HepG2 (cell line): ENCODE measurements at regions not wholly inside any gene's neighbourhood (a gene's known extent, or its start where the extent isn't known, plus 50 kb on each side); places are given as distances from the start of the nearest gene placed in this dataset.

Source experiments
- CEBPB ChIP-seq: IDR thresholded peaks from 2 replicates; pipeline ENCODE4 v1.6.1; 2011; ENCODE audit warnings: low read depth, low read length, improper control_type of control experiment, borderline replicate concordance
- HMG20A ChIP-seq: IDR thresholded peaks from 2 replicates; pipeline ENCODE4 v1.6.1; 2016; ENCODE audit warnings: borderline replicate concordance
- KAT8 ChIP-seq: IDR thresholded peaks from 2 replicates; pipeline ENCODE4 v1.6.1; 2016; ENCODE audit warnings: missing genetic modification reagents, missing compliant biosample characterization
- MAFK ChIP-seq, 2 experiments: IDR thresholded peaks in 1 of 2; conservative IDR thresholded peaks in 1 of 2; 2 replicates each; pipeline ENCODE4 v1.6.1; 2011; ENCODE audit warnings: improper control_type of control experiment in 2 of 2, low read length in 2 of 2
- MED1 ChIP-seq: sonication (generic); formaldehyde crosslinking; IDR thresholded peaks from 2 replicates; pipeline ENCODE4 v1.4.0; 2020; ENCODE audit warnings: missing genetic modification reagents
- MEIS1 ChIP-seq: sonication (generic); formaldehyde crosslinking; IDR thresholded peaks from 2 replicates; pipeline ENCODE4 v1.9.0; 2021; ENCODE audit warnings: mild to moderate bottlenecking, missing genetic modification reagents, moderate library complexity, borderline replicate concordance
- POLR2G ChIP-seq: fragments of 200-400 bp; formaldehyde crosslinking; IDR thresholded peaks from 2 replicates; pipeline ENCODE4 v1.6.1; 2018; ENCODE audit warnings: mild to moderate bottlenecking, low read depth, low read length, moderate library complexity
- SAP130 ChIP-seq: IDR thresholded peaks from 2 replicates; pipeline ENCODE4 v1.6.1; 2016; ENCODE audit warnings: low read depth
- STAT5B ChIP-seq: sonication (generic); formaldehyde crosslinking; IDR thresholded peaks from 2 replicates; pipeline ENCODE4 v1.4.0; 2020; ENCODE audit warnings: missing genetic modification reagents
- ZFP36L2 ChIP-seq: sonication (generic); formaldehyde crosslinking; IDR thresholded peaks from 2 replicates; pipeline ENCODE4 v1.4.0; 2020; ENCODE audit warnings: missing genetic modification reagents
- ZNF24 ChIP-seq: fragments of 450-650 bp; IDR thresholded peaks from 2 replicates; pipeline ENCODE4 v1.6.1; 2017; ENCODE audit warnings: antibody characterized with exemption, mild to moderate bottlenecking
- ZNF746 ChIP-seq: sonication (generic); formaldehyde crosslinking; IDR thresholded peaks from 2 replicates; pipeline ENCODE4 v1.8.0; 2022; ENCODE audit warnings: mild to moderate bottlenecking, missing genetic modification reagents
- TF ChIP-seq, protein P1 (sequence below): sonication (generic); formaldehyde crosslinking; IDR thresholded peaks from 2 replicates; pipeline ENCODE4 v1.5.0; 2020; ENCODE audit warnings: missing genetic modification reagents
- TF ChIP-seq, protein P2 (sequence below): sonication (generic); formaldehyde crosslinking; IDR thresholded peaks from 2 replicates; pipeline ENCODE4 v1.4.0; 2020; ENCODE audit warnings: missing genetic modification reagents
- TF ChIP-seq, protein P3 (sequence below), 2 experiments: fragments of 450-650 bp in 1 of 2; sonication (generic) in 1 of 2; formaldehyde crosslinking; IDR thresholded peaks; 2 replicates each; pipeline versions ENCODE4 v1.5.0 to v1.8.0; 2020 to 2022; ENCODE audit warnings: mild to moderate bottlenecking in 1 of 2, missing genetic modification reagents in 1 of 2
- TF ChIP-seq, protein P4 (sequence below): sonication (generic); formaldehyde crosslinking; IDR thresholded peaks from 2 replicates; pipeline ENCODE4 v1.5.1; 2020; ENCODE audit warnings: mild to moderate bottlenecking, missing genetic modification reagents, borderline replicate concordance
- TF ChIP-seq, protein P5 (sequence below): sonication (generic); formaldehyde crosslinking; conservative IDR thresholded peaks from 2 replicates; pipeline ENCODE4 v1.4.0; 2020; ENCODE audit warnings: mild to moderate bottlenecking, missing genetic modification reagents, moderate library complexity

DNA sequence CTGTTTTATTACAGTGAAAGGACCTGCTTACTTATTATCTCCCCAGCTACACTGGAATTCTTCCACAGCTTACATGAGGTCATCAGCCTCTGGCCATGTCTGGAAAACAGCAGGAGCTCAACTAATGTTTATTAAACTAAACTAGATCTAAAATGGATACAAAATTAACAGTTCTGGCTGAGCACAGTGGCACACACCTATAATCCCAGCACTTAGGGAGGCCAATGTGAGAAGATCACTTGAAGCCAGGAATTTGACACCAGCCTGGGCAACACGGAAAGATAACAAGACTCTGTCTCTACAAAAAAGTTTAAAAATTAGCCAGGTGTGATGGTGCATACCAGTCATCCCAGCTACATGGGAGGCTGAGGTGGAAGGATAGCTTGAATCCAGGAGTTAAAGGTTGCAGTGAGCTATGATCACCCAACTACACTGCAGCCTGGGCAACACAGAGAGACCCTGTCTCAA, 220.8 kb upstream of the MARCKS start (continued):
- no peak for TF ChIP-seq POLR2G
- no peak for TF ChIP-seq CEBPB
- no peak for TF ChIP-seq ZNF746 (CRISPR knock-in tag)
- 0 out of 2 replicates have a peak, but pooled peaks have one; percentile 19 for TF ChIP-seq MED1 (CRISPR knock-in tag)
- TF ChIP-seq, protein P1, sequence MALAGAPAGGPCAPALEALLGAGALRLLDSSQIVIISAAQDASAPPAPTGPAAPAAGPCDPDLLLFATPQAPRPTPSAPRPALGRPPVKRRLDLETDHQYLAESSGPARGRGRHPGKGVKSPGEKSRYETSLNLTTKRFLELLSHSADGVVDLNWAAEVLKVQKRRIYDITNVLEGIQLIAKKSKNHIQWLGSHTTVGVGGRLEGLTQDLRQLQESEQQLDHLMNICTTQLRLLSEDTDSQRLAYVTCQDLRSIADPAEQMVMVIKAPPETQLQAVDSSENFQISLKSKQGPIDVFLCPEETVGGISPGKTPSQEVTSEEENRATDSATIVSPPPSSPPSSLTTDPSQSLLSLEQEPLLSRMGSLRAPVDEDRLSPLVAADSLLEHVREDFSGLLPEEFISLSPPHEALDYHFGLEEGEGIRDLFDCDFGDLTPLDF: no peak
- no peak for TF ChIP-seq KAT8
- no peak for TF ChIP-seq MEIS1 (CRISPR knock-in tag)
- TF ChIP-seq ZNF24: no peak
- TF ChIP-seq HMG20A (CRISPR knock-in tag): peak; percentile 31; the same call in 1 of the 2 replicates
- 0 out of 2 replicates have a peak, but pooled peaks have one; percentile 23 for TF ChIP-seq SAP130 (CRISPR knock-in tag)
- TF ChIP-seq, protein P2, sequence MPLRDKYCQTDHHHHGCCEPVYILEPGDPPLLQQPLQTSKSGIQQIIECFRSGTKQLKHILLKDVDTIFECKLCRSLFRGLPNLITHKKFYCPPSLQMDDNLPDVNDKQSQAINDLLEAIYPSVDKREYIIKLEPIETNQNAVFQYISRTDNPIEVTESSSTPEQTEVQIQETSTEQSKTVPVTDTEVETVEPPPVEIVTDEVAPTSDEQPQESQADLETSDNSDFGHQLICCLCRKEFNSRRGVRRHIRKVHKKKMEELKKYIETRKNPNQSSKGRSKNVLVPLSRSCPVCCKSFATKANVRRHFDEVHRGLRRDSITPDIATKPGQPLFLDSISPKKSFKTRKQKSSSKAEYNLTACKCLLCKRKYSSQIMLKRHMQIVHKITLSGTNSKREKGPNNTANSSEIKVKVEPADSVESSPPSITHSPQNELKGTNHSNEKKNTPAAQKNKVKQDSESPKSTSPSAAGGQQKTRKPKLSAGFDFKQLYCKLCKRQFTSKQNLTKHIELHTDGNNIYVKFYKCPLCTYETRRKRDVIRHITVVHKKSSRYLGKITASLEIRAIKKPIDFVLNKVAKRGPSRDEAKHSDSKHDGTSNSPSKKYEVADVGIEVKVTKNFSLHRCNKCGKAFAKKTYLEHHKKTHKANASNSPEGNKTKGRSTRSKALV: no peak
- no peak for TF ChIP-seq MAFK (conservative IDR thresholded peaks at IDR 0.05 in 1 of 2, IDR thresholded peaks at IDR 0.05 in 1 of 2; ENCODE audit: low read length in 2 of 2)
- TF ChIP-seq ZFP36L2 (CRISPR knock-in tag): no peak
- TF ChIP-seq, protein P3, sequence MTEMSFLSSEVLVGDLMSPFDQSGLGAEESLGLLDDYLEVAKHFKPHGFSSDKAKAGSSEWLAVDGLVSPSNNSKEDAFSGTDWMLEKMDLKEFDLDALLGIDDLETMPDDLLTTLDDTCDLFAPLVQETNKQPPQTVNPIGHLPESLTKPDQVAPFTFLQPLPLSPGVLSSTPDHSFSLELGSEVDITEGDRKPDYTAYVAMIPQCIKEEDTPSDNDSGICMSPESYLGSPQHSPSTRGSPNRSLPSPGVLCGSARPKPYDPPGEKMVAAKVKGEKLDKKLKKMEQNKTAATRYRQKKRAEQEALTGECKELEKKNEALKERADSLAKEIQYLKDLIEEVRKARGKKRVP (CRISPR knock-in tag; IDR thresholded peaks at IDR 0.05): no peak
- TF ChIP-seq, protein P4, sequence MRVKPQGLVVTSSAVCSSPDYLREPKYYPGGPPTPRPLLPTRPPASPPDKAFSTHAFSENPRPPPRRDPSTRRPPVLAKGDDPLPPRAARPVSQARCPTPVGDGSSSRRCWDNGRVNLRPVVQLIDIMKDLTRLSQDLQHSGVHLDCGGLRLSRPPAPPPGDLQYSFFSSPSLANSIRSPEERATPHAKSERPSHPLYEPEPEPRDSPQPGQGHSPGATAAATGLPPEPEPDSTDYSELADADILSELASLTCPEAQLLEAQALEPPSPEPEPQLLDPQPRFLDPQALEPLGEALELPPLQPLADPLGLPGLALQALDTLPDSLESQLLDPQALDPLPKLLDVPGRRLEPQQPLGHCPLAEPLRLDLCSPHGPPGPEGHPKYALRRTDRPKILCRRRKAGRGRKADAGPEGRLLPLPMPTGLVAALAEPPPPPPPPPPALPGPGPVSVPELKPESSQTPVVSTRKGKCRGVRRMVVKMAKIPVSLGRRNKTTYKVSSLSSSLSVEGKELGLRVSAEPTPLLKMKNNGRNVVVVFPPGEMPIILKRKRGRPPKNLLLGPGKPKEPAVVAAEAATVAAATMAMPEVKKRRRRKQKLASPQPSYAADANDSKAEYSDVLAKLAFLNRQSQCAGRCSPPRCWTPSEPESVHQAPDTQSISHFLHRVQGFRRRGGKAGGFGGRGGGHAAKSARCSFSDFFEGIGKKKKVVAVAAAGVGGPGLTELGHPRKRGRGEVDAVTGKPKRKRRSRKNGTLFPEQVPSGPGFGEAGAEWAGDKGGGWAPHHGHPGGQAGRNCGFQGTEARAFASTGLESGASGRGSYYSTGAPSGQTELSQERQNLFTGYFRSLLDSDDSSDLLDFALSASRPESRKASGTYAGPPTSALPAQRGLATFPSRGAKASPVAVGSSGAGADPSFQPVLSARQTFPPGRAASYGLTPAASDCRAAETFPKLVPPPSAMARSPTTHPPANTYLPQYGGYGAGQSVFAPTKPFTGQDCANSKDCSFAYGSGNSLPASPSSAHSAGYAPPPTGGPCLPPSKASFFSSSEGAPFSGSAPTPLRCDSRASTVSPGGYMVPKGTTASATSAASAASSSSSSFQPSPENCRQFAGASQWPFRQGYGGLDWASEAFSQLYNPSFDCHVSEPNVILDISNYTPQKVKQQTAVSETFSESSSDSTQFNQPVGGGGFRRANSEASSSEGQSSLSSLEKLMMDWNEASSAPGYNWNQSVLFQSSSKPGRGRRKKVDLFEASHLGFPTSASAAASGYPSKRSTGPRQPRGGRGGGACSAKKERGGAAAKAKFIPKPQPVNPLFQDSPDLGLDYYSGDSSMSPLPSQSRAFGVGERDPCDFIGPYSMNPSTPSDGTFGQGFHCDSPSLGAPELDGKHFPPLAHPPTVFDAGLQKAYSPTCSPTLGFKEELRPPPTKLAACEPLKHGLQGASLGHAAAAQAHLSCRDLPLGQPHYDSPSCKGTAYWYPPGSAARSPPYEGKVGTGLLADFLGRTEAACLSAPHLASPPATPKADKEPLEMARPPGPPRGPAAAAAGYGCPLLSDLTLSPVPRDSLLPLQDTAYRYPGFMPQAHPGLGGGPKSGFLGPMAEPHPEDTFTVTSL (CRISPR knock-in tag): peak; percentile 31; the same call in 1 of the 2 replicates
- TF ChIP-seq STAT5B (CRISPR knock-in tag): no peak
- TF ChIP-seq, protein P5, sequence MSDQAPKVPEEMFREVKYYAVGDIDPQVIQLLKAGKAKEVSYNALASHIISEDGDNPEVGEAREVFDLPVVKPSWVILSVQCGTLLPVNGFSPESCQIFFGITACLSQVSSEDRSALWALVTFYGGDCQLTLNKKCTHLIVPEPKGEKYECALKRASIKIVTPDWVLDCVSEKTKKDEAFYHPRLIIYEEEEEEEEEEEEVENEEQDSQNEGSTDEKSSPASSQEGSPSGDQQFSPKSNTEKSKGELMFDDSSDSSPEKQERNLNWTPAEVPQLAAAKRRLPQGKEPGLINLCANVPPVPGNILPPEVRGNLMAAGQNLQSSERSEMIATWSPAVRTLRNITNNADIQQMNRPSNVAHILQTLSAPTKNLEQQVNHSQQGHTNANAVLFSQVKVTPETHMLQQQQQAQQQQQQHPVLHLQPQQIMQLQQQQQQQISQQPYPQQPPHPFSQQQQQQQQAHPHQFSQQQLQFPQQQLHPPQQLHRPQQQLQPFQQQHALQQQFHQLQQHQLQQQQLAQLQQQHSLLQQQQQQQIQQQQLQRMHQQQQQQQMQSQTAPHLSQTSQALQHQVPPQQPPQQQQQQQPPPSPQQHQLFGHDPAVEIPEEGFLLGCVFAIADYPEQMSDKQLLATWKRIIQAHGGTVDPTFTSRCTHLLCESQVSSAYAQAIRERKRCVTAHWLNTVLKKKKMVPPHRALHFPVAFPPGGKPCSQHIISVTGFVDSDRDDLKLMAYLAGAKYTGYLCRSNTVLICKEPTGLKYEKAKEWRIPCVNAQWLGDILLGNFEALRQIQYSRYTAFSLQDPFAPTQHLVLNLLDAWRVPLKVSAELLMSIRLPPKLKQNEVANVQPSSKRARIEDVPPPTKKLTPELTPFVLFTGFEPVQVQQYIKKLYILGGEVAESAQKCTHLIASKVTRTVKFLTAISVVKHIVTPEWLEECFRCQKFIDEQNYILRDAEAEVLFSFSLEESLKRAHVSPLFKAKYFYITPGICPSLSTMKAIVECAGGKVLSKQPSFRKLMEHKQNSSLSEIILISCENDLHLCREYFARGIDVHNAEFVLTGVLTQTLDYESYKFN: 0 out of 2 replicates have a peak, but pooled peaks have one; percentile 26
